ENCODE measurements at regions not wholly inside any gene's neighbourhood (a gene's known extent, or its start where the extent isn't known, plus 50 kb on each side); places are given as distances from the start of the nearest gene placed in this dataset.

- no peak for TF ChIP-seq CTCF (conservative IDR thresholded peaks at IDR 0.05; ENCODE audit: control insufficient read depth, insufficient read depth, low read depth, low read length)
- peak; percentile 30 for DNase-seq (ENCODE audit: low read depth)
- H3K4me3 ChIP-seq (ENCODE audit: control insufficient read depth, low read depth, low read length), result no peak overlapping the region
These were observed 240.3 kb upstream of the PELI2 start for GRCh38 chr14:55877942-55878341.

- no peak overlapping the region for H3K4me3 ChIP-seq (ENCODE audit: control insufficient read depth, low read depth, low read length)
- peak; percentile 40 for DNase-seq (ENCODE audit: low read depth)
- TF ChIP-seq CTCF (conservative IDR thresholded peaks at IDR 0.05; ENCODE audit: control insufficient read depth, insufficient read depth, low read depth, low read length), result no peak
These were observed 236.5 kb upstream of the PELI2 start for GRCh38 chr14:55881577-55882241.

DNA sequence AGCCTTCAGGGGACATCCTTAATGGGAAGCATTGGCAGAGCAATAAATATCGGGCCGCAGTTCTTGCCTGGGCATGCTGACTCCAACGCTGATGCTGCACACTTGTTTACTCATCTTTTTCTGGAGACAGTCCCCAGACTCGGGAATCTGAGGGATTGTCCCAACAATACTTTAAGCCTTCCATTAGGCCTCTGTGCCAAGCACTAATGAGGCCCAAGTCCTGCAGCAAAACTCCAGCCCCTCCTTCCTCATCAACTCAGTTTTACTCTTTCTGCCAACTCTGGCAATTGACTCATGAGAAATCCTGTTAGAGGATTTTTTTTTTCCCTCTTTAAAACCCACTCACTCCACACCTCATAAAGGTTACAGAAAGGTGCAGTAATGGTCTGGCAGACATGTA is 233.4 kb upstream of the PELI2 start:
- DNase-seq (ENCODE audit: low read depth), result no peak
- no peak overlapping the region for H3K4me3 ChIP-seq (ENCODE audit: control insufficient read depth, low read depth, low read length)
- TF ChIP-seq CTCF (conservative IDR thresholded peaks at IDR 0.05; ENCODE audit: control insufficient read depth, insufficient read depth, low read depth, low read length), result no peak

DNA sequence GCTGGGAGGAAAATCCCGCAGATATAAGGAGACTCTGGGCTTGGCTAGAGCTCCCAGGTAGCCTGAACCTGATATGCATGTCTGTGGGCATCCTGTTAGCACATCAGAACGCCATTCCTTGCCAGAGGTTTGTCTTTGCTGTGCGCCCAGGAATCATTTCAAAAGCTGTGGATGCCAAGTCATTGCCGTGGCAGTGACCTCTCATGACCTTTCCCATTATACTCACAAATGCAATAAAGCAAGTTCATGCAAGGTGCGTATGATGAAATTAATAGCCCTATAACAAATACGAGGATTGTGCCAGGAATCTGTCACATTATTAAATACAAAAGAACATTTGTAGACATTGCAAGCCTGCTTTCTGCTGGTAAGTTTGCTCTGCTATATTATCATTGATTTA is 229.1 kb upstream of the PELI2 start:
- DNase-seq (ENCODE audit: low read depth), result no peak
- no peak overlapping the region for H3K4me3 ChIP-seq (ENCODE audit: control insufficient read depth, low read depth, low read length)
- no peak for TF ChIP-seq CTCF (conservative IDR thresholded peaks at IDR 0.05; ENCODE audit: control insufficient read depth, insufficient read depth, low read depth, low read length)

- TF ChIP-seq CTCF (conservative IDR thresholded peaks at IDR 0.05; ENCODE audit: control insufficient read depth, insufficient read depth, low read depth, low read length), result no peak
- no peak for DNase-seq (ENCODE audit: low read depth)
- no peak overlapping the region for H3K4me3 ChIP-seq (ENCODE audit: control insufficient read depth, low read depth, low read length)
These were observed 226.5 kb upstream of the PELI2 start for GRCh38 chr14:55891692-55892091.

DNA sequence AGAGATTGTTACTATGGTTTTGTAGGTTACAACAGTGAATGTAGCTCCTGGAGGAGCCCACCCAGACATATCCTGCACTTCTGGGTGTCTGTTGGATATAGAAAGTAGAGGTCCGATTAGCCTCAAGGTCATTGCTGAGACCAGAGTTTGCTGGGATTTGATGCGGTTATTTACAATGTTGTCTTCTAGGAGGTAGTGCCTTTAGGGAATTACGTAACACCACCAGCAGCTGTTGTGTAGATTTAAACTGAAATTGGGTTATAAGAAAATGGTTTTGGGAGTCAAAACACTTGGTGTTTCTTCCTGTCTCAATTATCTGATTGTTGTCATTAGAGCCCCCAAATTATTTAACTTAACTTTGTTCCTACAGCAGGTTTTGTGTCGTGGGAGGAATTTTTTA is 225.3 kb upstream of the PELI2 start:
- TF ChIP-seq CTCF (conservative IDR thresholded peaks at IDR 0.05; ENCODE audit: control insufficient read depth, insufficient read depth, low read depth, low read length), result no peak
- DNase-seq (ENCODE audit: low read depth), result no peak
- no peak overlapping the region for H3K4me3 ChIP-seq (ENCODE audit: control insufficient read depth, low read depth, low read length)

GRCh38 chr14:55893705-55894104 is 224.5 kb upstream of the PELI2 start:
- no peak for DNase-seq (ENCODE audit: low read depth)
- no peak for TF ChIP-seq CTCF (conservative IDR thresholded peaks at IDR 0.05; ENCODE audit: control insufficient read depth, insufficient read depth, low read depth, low read length)
- no peak overlapping the region for H3K4me3 ChIP-seq (ENCODE audit: control insufficient read depth, low read depth, low read length)

Measured in fibroblast of mammary gland (primary cell).